Brain microvascular endothelial cell (primary cell): ENCODE measurements at regions not wholly inside any gene's neighbourhood (a gene's known extent, or its start where the extent isn't known, plus 50 kb on each side); places are given as distances from the start of the nearest gene placed in this dataset.

ENCODE experiments used
- DNase-seq: peaks from one replicate; pipeline ENCODE4 v3.0.0-alpha.2; 2020
- H3K27ac ChIP-seq: fragments of 250-450 bp; sonication (Bioruptor Pico); 2 replicates; pipeline ENCODE4 v1.5.1; 2020; ENCODE audit warnings: mild to moderate bottlenecking, moderate library complexity
- H3K27me3 ChIP-seq: fragments of 250-450 bp; sonication (Bioruptor Pico); replicated peaks from 2 replicates; pipeline ENCODE4 v1.5.1; 2020; ENCODE audit warnings: mild to moderate bottlenecking
- H3K36me3 ChIP-seq: fragments of 250-450 bp; sonication (Bioruptor Pico); replicated peaks from 2 replicates; pipeline ENCODE4 v1.5.1; 2020; ENCODE audit warnings: mild to moderate bottlenecking
- H3K4me3 ChIP-seq: 2 replicates; pipeline ENCODE4 v1.5.1; 2011; ENCODE audit warnings: low read depth, mild to moderate bottlenecking, control low read depth, low read length, moderate library complexity
- CTCF ChIP-seq: IDR thresholded peaks from 2 replicates; pipeline ENCODE4 v1.5.1; 2011; ENCODE audit warnings: low read depth, mild to moderate bottlenecking, moderate library complexity, low read length, control low read depth, inconsistent platforms; ENCODE audit errors: missing control alignments
- in situ Hi-C: cut with HindIII; loops from 2 replicates; pipeline ENCODE4 v1.10.0; 2017; ENCODE audit warnings: low sequenced_read_pairs, low pct_ligation_motif_present

GRCh38 chr10:107631876-107632275 is 467.4 kb upstream of the SORCS1 start:
- in situ Hi-C loops, result no loop called here
- Histone ChIP-seq H3K27me3 (no peaks in the 10 kb centered on the region), H3K4me3 (no peak overlapping the region), H3K27ac (no peak overlapping the region), H3K36me3 (no peaks in the 10 kb centered on the region)
- DNase-seq, result no peak
- TF ChIP-seq CTCF, result no peak

GRCh38 chr10:107626862-107627261 is 462.4 kb upstream of the SORCS1 start:
- in situ Hi-C loops, result no loop called here

GRCh38 chr10:107623292-107623691 is 458.8 kb upstream of the SORCS1 start:
- H3K27me3 ChIP-seq, result no peaks in the 10 kb centered on the region
- TF ChIP-seq CTCF, result no peak
- no peaks in the 10 kb centered on the region for H3K36me3 ChIP-seq
- H3K4me3 ChIP-seq, result no peak overlapping the region
- in situ Hi-C loops, result no loop called here
- DNase-seq, result no peak
- H3K27ac ChIP-seq, result no peak overlapping the region

More at GRCh38 chr10:107626862-107627261, 462.4 kb upstream of the SORCS1 start:
- Histone ChIP-seq H3K27ac (no peak overlapping the region), H3K4me3 (no peak overlapping the region), H3K27me3 (no peaks in the 10 kb centered on the region), H3K36me3 (no peaks in the 10 kb centered on the region)
- TF ChIP-seq CTCF, result no peak
- no peak for DNase-seq

GRCh38 chr10:107619139-107619538 is 454.6 kb upstream of the SORCS1 start:
- TF ChIP-seq CTCF, result no peak
- Histone ChIP-seq H3K27me3 (no peaks in the 10 kb centered on the region), H3K36me3 (no peaks in the 10 kb centered on the region), H3K4me3 (no peak overlapping the region), H3K27ac (no peak overlapping the region)
- no peak for DNase-seq
- in situ Hi-C loops, result no loop called here

- H3K27me3 ChIP-seq, result no peaks in the 10 kb centered on the region
- H3K36me3 ChIP-seq, result no peaks in the 10 kb centered on the region
- H3K4me3 ChIP-seq, result no peak overlapping the region
- no peak for TF ChIP-seq CTCF
- H3K27ac ChIP-seq, result no peak overlapping the region
- DNase-seq, result no peak
- in situ Hi-C loops, result no loop called here
Observed at GRCh38 chr10:107618504-107618994, 454.0 kb upstream of the SORCS1 start.
